Smooth muscle cell (in vitro differentiated cells): ENCODE measurements at regions not wholly inside any gene's neighbourhood (a gene's known extent, or its start where the extent isn't known, plus 50 kb on each side); places are given as distances from the start of the nearest gene placed in this dataset.

Experiments
- DNase-seq: peaks from one replicate; lab custom pipeline; 2025; ENCODE audit not compliant: unreplicated experiment; lab: John Stamatoyannopoulos, UW
- H2AFZ ChIP-seq: fragments of 200-600 bp; sonication (generic); 2 replicates; pipeline ENCODE4 v1.6.0; 2016; ENCODE audit warnings: antibody characterized with exemption, low read depth, mild to moderate bottlenecking
- H3F3A ChIP-seq: fragments of 200-600 bp; sonication (generic); 2 replicates; pipeline ENCODE4 v1.6.0; 2017; ENCODE audit warnings: antibody characterized with exemption, low read depth
- H3K27ac ChIP-seq: fragments of 200-600 bp; sonication (generic); 2 replicates; pipeline ENCODE4 v1.5.1; 2016; ENCODE audit warnings: low read depth, mild to moderate bottlenecking
- H3K27me3 ChIP-seq: fragments of 200-600 bp; sonication (generic); 2 replicates; pipeline ENCODE4 v1.6.1; 2016; ENCODE audit warnings: low read depth, mild to moderate bottlenecking
- H3K36me3 ChIP-seq: fragments of 200-600 bp; sonication (generic); 2 replicates; pipeline ENCODE4 v1.5.1; 2016; ENCODE audit warnings: low read depth
- H3K4me1 ChIP-seq: fragments of 200-600 bp; sonication (generic); 2 replicates; pipeline ENCODE4 v1.5.1; 2016; ENCODE audit warnings: low read depth
- H3K4me2 ChIP-seq: fragments of 200-600 bp; sonication (generic); 2 replicates; pipeline ENCODE4 v1.6.0; 2016; ENCODE audit warnings: mild to moderate bottlenecking
- H3K4me3 ChIP-seq: fragments of 200-600 bp; sonication (generic); 2 replicates; pipeline ENCODE4 v1.5.1; 2016; ENCODE audit warnings: mild to moderate bottlenecking
- H3K79me2 ChIP-seq: fragments of 200-600 bp; sonication (generic); 2 replicates; pipeline ENCODE4 v1.6.0; 2016; ENCODE audit warnings: low read depth, mild to moderate bottlenecking
- H3K9ac ChIP-seq: fragments of 200-600 bp; sonication (generic); 2 replicates; pipeline ENCODE4 v1.6.0; 2016; ENCODE audit warnings: low read depth
- H3K9me3 ChIP-seq: fragments of 200-600 bp; sonication (generic); replicated peaks from 2 replicates; pipeline ENCODE4 v1.5.1; 2016; ENCODE audit warnings: low read depth
- H4K20me1 ChIP-seq: fragments of 200-600 bp; sonication (generic); 2 replicates; pipeline ENCODE4 v1.6.0; 2016; ENCODE audit warnings: low read depth
- WGBS: methylation state at CpG from one replicate; pipeline ENCODE4 v1.1.7; 2016; ENCODE audit warnings: low lambda C conversion rate; 5-methylcytosine and 5-hydroxymethylcytosine counted together
- TF ChIP-seq, protein P1 (sequence below): fragments of 200-600 bp; sonication (generic); IDR thresholded peaks from 2 replicates; pipeline ENCODE4 v1.5.1; 2017; ENCODE audit warnings: borderline replicate concordance, mild to moderate bottlenecking, antibody characterized with exemption; ENCODE audit not compliant: insufficient read depth, poor library complexity, severe bottlenecking

DNA sequence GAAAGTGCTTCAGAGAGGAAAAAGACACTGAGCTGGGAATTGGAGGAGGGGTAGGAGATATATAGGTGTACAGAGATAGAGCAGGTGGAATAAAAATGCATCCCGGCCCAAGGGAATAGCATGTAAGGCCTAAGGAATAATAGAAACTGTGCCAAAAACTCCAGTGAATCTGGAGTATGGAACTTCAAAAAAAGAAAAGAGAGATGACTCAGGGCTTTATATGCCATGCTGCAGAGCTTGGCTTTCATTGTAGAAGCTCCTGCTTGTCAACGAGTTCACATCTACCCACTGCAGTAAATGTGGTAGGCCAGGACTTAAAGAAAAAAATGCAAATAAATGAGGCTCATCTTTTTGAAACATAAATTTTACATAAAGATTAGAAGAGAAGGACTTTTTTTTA is 131.8 kb downstream of the MREG start:
- peak overlapping the region; percentile 77 for H3K27ac ChIP-seq
- no peak overlapping the region for H3K4me2 ChIP-seq
- TF ChIP-seq, protein P1, sequence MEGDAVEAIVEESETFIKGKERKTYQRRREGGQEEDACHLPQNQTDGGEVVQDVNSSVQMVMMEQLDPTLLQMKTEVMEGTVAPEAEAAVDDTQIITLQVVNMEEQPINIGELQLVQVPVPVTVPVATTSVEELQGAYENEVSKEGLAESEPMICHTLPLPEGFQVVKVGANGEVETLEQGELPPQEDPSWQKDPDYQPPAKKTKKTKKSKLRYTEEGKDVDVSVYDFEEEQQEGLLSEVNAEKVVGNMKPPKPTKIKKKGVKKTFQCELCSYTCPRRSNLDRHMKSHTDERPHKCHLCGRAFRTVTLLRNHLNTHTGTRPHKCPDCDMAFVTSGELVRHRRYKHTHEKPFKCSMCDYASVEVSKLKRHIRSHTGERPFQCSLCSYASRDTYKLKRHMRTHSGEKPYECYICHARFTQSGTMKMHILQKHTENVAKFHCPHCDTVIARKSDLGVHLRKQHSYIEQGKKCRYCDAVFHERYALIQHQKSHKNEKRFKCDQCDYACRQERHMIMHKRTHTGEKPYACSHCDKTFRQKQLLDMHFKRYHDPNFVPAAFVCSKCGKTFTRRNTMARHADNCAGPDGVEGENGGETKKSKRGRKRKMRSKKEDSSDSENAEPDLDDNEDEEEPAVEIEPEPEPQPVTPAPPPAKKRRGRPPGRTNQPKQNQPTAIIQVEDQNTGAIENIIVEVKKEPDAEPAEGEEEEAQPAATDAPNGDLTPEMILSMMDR, result no peak
- H3K79me2 ChIP-seq, result no peaks in the 10 kb centered on the region
- DNase-seq, result no peak
- peaks cover 9% of the 10 kb centered on the region for H3F3A ChIP-seq
- WGBS, result 48% methylated on average over 2 of the region's 2 CpGs
- H3K36me3 ChIP-seq, result no peaks in the 10 kb centered on the region
- H2AFZ ChIP-seq, result no peak overlapping the region
- H3K9ac ChIP-seq, result no peak overlapping the region
- H4K20me1 ChIP-seq, result no peaks in the 10 kb centered on the region
- no peak overlapping the region for H3K4me3 ChIP-seq
- peaks cover 8% of the 10 kb centered on the region for H3K4me1 ChIP-seq
- H3K9me3 ChIP-seq, result no peaks in the 10 kb centered on the region
- H3K27me3 ChIP-seq, result no peaks in the 10 kb centered on the region

GRCh38 chr2:215880970-215881369 is 132.4 kb downstream of the MREG start:
- Histone ChIP-seq H3F3A (peaks cover 9% of the 10 kb centered on the region), H2AFZ (no peak overlapping the region), H3K79me2 (no peaks in the 10 kb centered on the region), H3K4me3 (no peak overlapping the region), H4K20me1 (no peaks in the 10 kb centered on the region), H3K36me3 (no peaks in the 10 kb centered on the region), H3K27me3 (no peaks in the 10 kb centered on the region), H3K9me3 (no peaks in the 10 kb centered on the region), H3K4me2 (no peak overlapping the region), H3K4me1 (peaks cover 8% of the 10 kb centered on the region), H3K27ac (peak overlapping the region; percentile 77), H3K9ac (peak overlapping the region; percentile 36)
- WGBS, result 64% methylated on average over 4 of the region's 4 CpGs
- TF ChIP-seq, protein P1, result no peak
- DNase-seq, result no peak

GRCh38 chr2:215879977-215880940 is 133.1 kb downstream of the MREG start:
- Histone ChIP-seq H3K4me2 (no peak overlapping the region), H2AFZ (no peak overlapping the region), H3K36me3 (no peaks in the 10 kb centered on the region)

More at GRCh38 chr2:215879977-215880940, 133.1 kb downstream of the MREG start:
- Histone ChIP-seq H3K27ac (peak overlapping the region; percentile 77), H3F3A (peaks cover 7% of the 10 kb centered on the region), H3K27me3 (no peaks in the 10 kb centered on the region), H4K20me1 (no peaks in the 10 kb centered on the region), H3K79me2 (no peaks in the 10 kb centered on the region), H3K9me3 (no peaks in the 10 kb centered on the region), H3K4me1 (peaks cover 8% of the 10 kb centered on the region), H3K9ac (peak overlapping the region; percentile 36), H3K4me3 (no peak overlapping the region)
- 80% methylated on average over 8 of the region's 8 CpGs for WGBS
- TF ChIP-seq, protein P1, result no peak
- no peak for DNase-seq
